T-cell (primary cell): ENCODE measurements at regions not wholly inside any gene's neighbourhood (a gene's known extent, or its start where the extent isn't known, plus 50 kb on each side); places are given as distances from the start of the nearest gene placed in this dataset.

ENCODE experiments used
- ATAC-seq, 4 experiments: fragments of 200-7000 bp in 3 of 4; fragments of 150-1000 bp in 1 of 4; cut with Tn5 transposase; replicated peaks in 1 of 4; 1 replicate in 3 of 4; 2 replicates in 1 of 4; pipeline ENCODE4 v1.10.0; 2021; ENCODE audit warnings: moderate library complexity in 3 of 4, mild to moderate bottlenecking in 2 of 4, moderate number of reproducible peaks in 1 of 4
- CTCF ChIA-PET, 2 donors: fragments of 300-600 bp; sonication (Branson Sonifier 250); formaldehyde crosslinking; loops; one replicate each; lab custom pipeline; 2022; ENCODE audit warnings: antibody characterized with exemption in 2 of 2; lab: Charles Lee
- POLR2A ChIA-PET, 2 donors: fragments of 300-600 bp; sonication (Branson Sonifier 250); formaldehyde crosslinking; loops; one replicate each; lab custom pipeline; 2022; ENCODE audit warnings: antibody characterized with exemption in 2 of 2; lab: Charles Lee
- DNase-seq, 35 experiments: peaks; one replicate each; pipeline versions ENCODE4 v3.0.0 to v3.0.0-alpha.2; 2013 to 2023
- H3K27ac ChIP-seq: one replicate; pipeline ENCODE4 v1.5.1; 2013; ENCODE audit warnings: low read length
- H3K27me3 ChIP-seq, 2 experiments: replicated peaks in 1 of 2; 1 replicate in 1 of 2; 2 replicates in 1 of 2; pipeline versions ENCODE4 v1.6.1 to v1.7.0; 2013; ENCODE audit warnings: low read length in 1 of 2, mixed read lengths in 1 of 2; ENCODE audit not compliant: control insufficient read depth in 2 of 2, insufficient read depth in 2 of 2; ENCODE audit errors: extremely low read depth in 1 of 2
- H3K36me3 ChIP-seq, 2 donors: 1 replicate in 1 of 2; 2 replicates in 1 of 2; pipeline versions ENCODE4 v1.6.1 to v1.7.0; 2013; ENCODE audit warnings: low read length in 1 of 2; ENCODE audit not compliant: control insufficient read depth in 2 of 2, insufficient read depth in 1 of 2; ENCODE audit errors: extremely low read depth in 1 of 2
- H3K4me1 ChIP-seq, 2 experiments: 1 replicate in 1 of 2; 2 replicates in 1 of 2; pipeline versions ENCODE4 v1.6.1 to v1.7.0; 2013; ENCODE audit warnings: low read length in 2 of 2, mixed read lengths in 1 of 2; ENCODE audit not compliant: insufficient read depth in 2 of 2, control insufficient read depth in 1 of 2; ENCODE audit errors: extremely low read depth in 1 of 2
- H3K4me3 ChIP-seq, 2 donors: 1 replicate in 1 of 2; 2 replicates in 1 of 2; pipeline versions ENCODE4 v1.5.1 to v1.7.0; 2013; ENCODE audit warnings: mild to moderate bottlenecking in 2 of 2, low read length in 1 of 2, moderate library complexity in 1 of 2; ENCODE audit not compliant: control insufficient read depth in 1 of 2; ENCODE audit errors: extremely low read depth in 1 of 2
- H3K9me3 ChIP-seq: 2 replicates; pipeline ENCODE4 v1.7.0; 2013
- H3K27ac Mint-ChIP-seq, 2 donors: one replicate each; pipeline ENCODE4 v1.8.0; 2020 to 2021; ENCODE audit warnings: mild to moderate bottlenecking in 2 of 2, mixed read lengths in 2 of 2
- H3K27me3 Mint-ChIP-seq, 2 donors: one replicate each; pipeline ENCODE4 v1.8.0; 2021 to 2022; ENCODE audit warnings: mixed read lengths in 2 of 2
- H3K36me3 Mint-ChIP-seq: one replicate; pipeline ENCODE4 v1.8.0; 2021; ENCODE audit warnings: mixed read lengths
- H3K4me1 Mint-ChIP-seq, 3 donors: one replicate each; pipeline ENCODE4 v1.8.0; 2020 to 2022; ENCODE audit warnings: mixed read lengths in 3 of 3, mild to moderate bottlenecking in 1 of 3
- H3K4me3 Mint-ChIP-seq, 3 donors: one replicate each; pipeline ENCODE4 v1.8.0; 2020 to 2022; ENCODE audit warnings: mild to moderate bottlenecking in 3 of 3, mixed read lengths in 3 of 3, moderate library complexity in 3 of 3
- H3K9me3 Mint-ChIP-seq, 3 donors: one replicate each; pipeline ENCODE4 v1.8.0; 2020 to 2022; ENCODE audit warnings: mixed read lengths in 3 of 3
- WGBS: methylation state at CpG from one replicate; pipeline ENCODE4 v1.1.5; 2013; ENCODE audit warnings: missing lambda C conversion rate; ENCODE audit not compliant: insufficient coverage; 5-methylcytosine and 5-hydroxymethylcytosine counted together

DNA sequence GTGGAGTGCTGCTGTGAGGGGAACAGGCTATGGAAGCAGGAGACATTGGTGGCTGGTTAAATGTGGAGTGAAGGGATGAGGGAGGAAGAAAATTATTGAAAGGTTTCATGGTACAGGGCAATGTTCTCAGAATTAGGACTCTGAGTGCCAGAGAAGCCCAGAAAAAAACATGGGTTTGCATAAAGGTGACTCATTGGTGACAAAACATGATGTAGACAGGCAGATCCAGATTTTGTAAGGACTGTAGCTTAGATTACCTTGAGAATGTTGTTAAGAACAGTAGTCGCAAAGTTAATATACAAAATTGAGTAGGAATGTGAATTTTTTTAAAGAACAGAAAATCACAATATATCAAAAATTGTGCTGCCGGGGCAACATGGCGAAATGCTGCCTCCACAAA lies 134.9 kb upstream of the ZNF438 start:
- no peaks in the 10 kb centered on the region for H3K36me3 ChIP-seq
- Mint-ChIP-seq H3K27ac (no peak overlapping the region), H3K36me3 (no peaks in the 10 kb centered on the region), H3K4me3 (no peak overlapping the region), H3K4me1 (no peaks in the 10 kb centered on the region), H3K9me3 (no peaks in the 10 kb centered on the region), H3K27me3 (peaks cover 0 to 7% of the 10 kb centered on the region in 2 donors)
- H3K4me3 ChIP-seq = no peak overlapping the region
- DNase-seq (no peak), ATAC-seq (no peak)
- no peak overlapping the region for H3K27ac ChIP-seq
- ChIA-PET POLR2A (no interaction called here), CTCF (no interaction called here)
- peaks cover 0 to 8% of the 10 kb centered on the region in 2 experiments for H3K27me3 ChIP-seq
- no CpG with 5 or more reads among the region's 3 CpGs for WGBS
- H3K9me3 ChIP-seq = no peaks in the 10 kb centered on the region
- H3K4me1 ChIP-seq = no peaks in the 10 kb centered on the region

DNA sequence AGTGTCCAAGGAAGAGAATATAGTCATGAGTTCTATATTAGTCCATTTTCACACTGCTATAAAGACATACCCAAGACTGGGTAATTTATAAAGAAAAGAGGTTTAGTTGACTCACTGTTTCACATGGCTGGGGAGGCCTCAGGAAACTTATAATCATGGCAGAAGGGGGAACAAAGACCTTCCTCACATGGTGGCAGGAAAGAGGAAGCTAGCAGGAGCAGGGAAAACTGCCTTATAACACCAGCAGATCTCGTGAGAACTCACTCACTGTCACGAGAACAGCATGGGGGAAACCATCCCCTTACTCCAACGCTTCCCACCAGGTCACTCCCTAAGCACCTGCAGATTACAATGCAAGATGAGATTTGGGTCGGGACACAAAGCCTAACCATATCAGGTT lies 139.0 kb upstream of the ZNF438 start:
- H3K27me3 Mint-ChIP-seq = peaks cover 0 to 4% of the 10 kb centered on the region in 2 donors
- H3K4me1 Mint-ChIP-seq = no peaks in the 10 kb centered on the region
- no peak overlapping the region for H3K27ac ChIP-seq
- H3K4me3 Mint-ChIP-seq = no peak overlapping the region
- peaks cover 6 to 13% (median 12%) of the 10 kb centered on the region in 3 donors for H3K9me3 Mint-ChIP-seq
- ATAC-seq = no peak
- peaks cover 6% of the 10 kb centered on the region for H3K9me3 ChIP-seq
- CTCF ChIA-PET = no interaction called here
- no peak for DNase-seq
- H3K4me3 ChIP-seq = no peak overlapping the region
- POLR2A ChIA-PET = no interaction called here
- no peak overlapping the region for H3K27ac Mint-ChIP-seq
- no peaks in the 10 kb centered on the region for H3K36me3 ChIP-seq
- 60% methylated on average over 1 of the region's 4 CpGs for WGBS
- peaks cover 6% of the 10 kb centered on the region for H3K36me3 Mint-ChIP-seq
- no peaks in the 10 kb centered on the region for H3K4me1 ChIP-seq
- peaks cover 0 to 1% of the 10 kb centered on the region in 2 experiments for H3K27me3 ChIP-seq

DNA sequence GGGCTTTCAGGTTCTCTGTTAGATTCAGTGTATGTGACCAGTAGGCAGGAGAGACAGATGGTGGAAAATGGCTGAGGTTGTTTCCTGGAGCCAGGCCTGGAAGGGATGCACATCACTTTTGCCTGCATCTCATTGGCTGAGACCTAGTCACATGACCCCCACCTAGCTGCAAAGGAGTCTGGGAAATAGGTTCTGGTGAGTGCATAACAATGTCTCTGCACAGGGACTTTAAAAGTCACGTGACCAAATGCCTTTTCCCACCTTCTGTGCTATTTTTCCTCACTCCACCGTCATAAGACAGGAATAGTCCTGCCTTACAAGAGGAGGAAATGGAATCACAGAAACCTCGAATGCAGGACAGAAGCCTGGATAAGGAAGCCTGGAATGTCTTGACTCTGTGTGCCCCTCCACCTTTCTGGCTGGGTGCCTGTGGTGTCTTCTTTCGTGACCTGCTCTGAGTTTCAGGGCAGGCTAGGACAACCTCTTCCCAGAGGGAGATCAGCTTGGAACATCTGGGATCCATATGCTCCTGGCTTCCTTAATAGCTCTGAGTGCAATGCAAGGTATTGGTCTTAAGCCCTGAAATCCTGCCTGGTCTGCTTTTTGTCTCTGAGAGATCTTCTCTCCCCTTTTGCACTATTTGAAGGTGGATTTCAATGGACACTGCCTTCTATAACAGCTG lies 139.9 kb upstream of the ZNF438 start:
- peaks cover 12 to 19% (median 14%) of the 10 kb centered on the region in 3 donors for H3K9me3 Mint-ChIP-seq
- H3K27me3 ChIP-seq = no peaks in the 10 kb centered on the region
- no peaks in the 10 kb centered on the region for H3K4me1 Mint-ChIP-seq
- H3K27ac ChIP-seq = no peak overlapping the region
- H3K36me3 Mint-ChIP-seq = peaks cover 7% of the 10 kb centered on the region
- no peak overlapping the region for H3K27ac Mint-ChIP-seq
- no peak overlapping the region for H3K4me3 ChIP-seq
- H3K27me3 Mint-ChIP-seq = peaks cover 0 to 3% of the 10 kb centered on the region in 2 donors
- no peaks in the 10 kb centered on the region for H3K4me1 ChIP-seq
- ATAC-seq (no peak), DNase-seq (no peak)
- ChIA-PET POLR2A (no interaction called here), CTCF (no interaction called here)
- no peaks in the 10 kb centered on the region for H3K36me3 ChIP-seq
- 84% methylated on average over 3 of the region's 4 CpGs for WGBS
- H3K9me3 ChIP-seq = peaks cover 6% of the 10 kb centered on the region
- H3K4me3 Mint-ChIP-seq = no peak overlapping the region

DNA sequence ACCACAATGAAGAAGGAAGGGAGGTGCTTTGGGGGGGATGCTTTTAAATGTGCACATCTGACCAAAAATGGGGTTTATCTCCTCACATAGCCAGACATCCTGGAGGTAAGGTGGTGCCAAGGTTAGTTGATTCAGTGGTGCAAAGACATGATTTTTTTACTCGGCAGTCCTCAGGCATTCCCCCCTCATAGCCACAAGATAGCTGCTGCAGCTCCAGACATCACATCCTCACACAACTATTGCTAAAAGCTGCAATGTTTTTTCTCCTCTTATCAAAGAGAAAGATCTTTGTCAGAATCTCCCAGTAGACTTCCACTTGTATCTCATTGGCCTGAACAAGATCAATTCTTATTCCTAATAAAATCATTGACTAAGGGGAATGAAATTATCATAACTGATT lies 141.3 kb upstream of the ZNF438 start:
- ChIA-PET POLR2A (no interaction called here), CTCF (no interaction called here)
- ATAC-seq (no peak), DNase-seq (no peak)
- Mint-ChIP-seq H3K27ac (no peak overlapping the region), H3K4me3 (no peak overlapping the region), H3K4me1 (no peaks in the 10 kb centered on the region), H3K36me3 (peaks cover 7% of the 10 kb centered on the region), H3K9me3 (peaks cover 12 to 19% (median 14%) of the 10 kb centered on the region in 3 donors), H3K27me3 (peaks cover 0 to 3% of the 10 kb centered on the region in 2 donors)
- Histone ChIP-seq H3K4me1 (no peaks in the 10 kb centered on the region), H3K9me3 (peaks cover 6% of the 10 kb centered on the region), H3K4me3 (no peak overlapping the region), H3K27ac (no peak overlapping the region), H3K27me3 (no peaks in the 10 kb centered on the region), H3K36me3 (no peaks in the 10 kb centered on the region)
- WGBS = 83% methylated on average over 1 of the region's 1 CpG

- Mint-ChIP-seq H3K4me1 (no peaks in the 10 kb centered on the region), H3K4me3 (no peak overlapping the region), H3K9me3 (peaks cover 12 to 19% (median 14%) of the 10 kb centered on the region in 3 donors), H3K27me3 (peaks cover 0 to 3% of the 10 kb centered on the region in 2 donors), H3K27ac (no peak overlapping the region), H3K36me3 (peaks cover 7% of the 10 kb centered on the region)
- ChIA-PET POLR2A (interaction anchor here in 1 of 2 donors (0.5 kb wide), 1 partner anchor 61 kb away, joined by 3 read pairs; no protein-coding TSS in a partner anchor), CTCF (no interaction called here)
- H3K36me3 ChIP-seq = no peaks in the 10 kb centered on the region
- H3K9me3 ChIP-seq = peaks cover 6% of the 10 kb centered on the region
- no peak for ATAC-seq
- no peaks in the 10 kb centered on the region for H3K27me3 ChIP-seq
- no peak overlapping the region for H3K4me3 ChIP-seq
- WGBS = no CpG with 5 or more reads among the region's 5 CpGs
- no peak for DNase-seq
- H3K4me1 ChIP-seq = no peaks in the 10 kb centered on the region
- no peak overlapping the region for H3K27ac ChIP-seq
Measured at GRCh38 chr10:31173752-31174151, 142.1 kb upstream of the ZNF438 start.

DNA sequence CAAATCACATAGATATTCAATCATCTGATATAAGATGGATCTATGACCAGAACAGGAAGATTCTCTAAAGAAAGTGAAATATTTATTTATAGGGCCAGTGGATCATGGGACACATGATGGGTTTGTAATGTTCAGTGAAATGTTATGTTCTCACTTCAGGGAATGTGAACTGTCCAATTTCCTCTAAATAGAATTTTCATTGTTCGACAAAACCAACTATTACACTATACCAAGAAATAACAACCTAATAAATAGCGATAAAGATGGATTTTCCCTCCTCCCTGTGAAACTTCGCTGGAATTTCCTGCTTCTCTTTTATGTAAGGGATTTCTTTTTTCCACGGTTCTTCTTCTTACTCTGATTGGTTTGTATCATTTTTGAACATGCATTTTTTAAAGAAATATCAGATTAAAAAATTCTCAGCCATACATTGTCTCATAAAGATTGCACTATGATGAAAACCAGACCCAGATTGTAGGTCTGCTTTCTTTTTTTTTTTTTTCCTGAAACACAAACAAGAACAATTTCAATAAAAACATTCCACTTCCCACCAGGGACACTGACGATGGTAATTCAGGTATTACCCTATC lies 139.8 kb upstream of the ZEB1 start:
- Mint-ChIP-seq H3K27ac (no peak overlapping the region), H3K9me3 (peaks cover 8 to 12% (median 12%) of the 10 kb centered on the region in 3 donors), H3K27me3 (peaks cover 3 to 4% of the 10 kb centered on the region in 2 donors), H3K4me3 (no peak overlapping the region), H3K36me3 (peaks cover 7% of the 10 kb centered on the region), H3K4me1 (no peaks in the 10 kb centered on the region)
- ChIA-PET CTCF (interaction anchor here in 1 of 2 donors (0.5 kb wide), 1 partner anchor 302 kb away, joined by 3 read pairs; no protein-coding TSS in a partner anchor), POLR2A (interaction anchor here in 1 of 2 donors (0.6 kb wide), 1 partner anchor 59 kb away, joined by 3 read pairs; no protein-coding TSS in a partner anchor)
- no peak overlapping the region for H3K4me3 ChIP-seq
- H3K9me3 ChIP-seq = peaks cover 6% of the 10 kb centered on the region
- H3K27me3 ChIP-seq = peaks cover 0 to 3% of the 10 kb centered on the region in 2 experiments
- no peaks in the 10 kb centered on the region for H3K36me3 ChIP-seq
- no peaks in the 10 kb centered on the region for H3K4me1 ChIP-seq
- WGBS = no CpG with 5 or more reads among the region's 5 CpGs
- DNase-seq (no peak), ATAC-seq (no peak)
- H3K27ac ChIP-seq = no peak overlapping the region
